GM18870 (cell line): ENCODE measurements at regions not wholly inside any gene's neighbourhood (a gene's known extent, or its start where the extent isn't known, plus 50 kb on each side); places are given as distances from the start of the nearest gene placed in this dataset.

Experiments used
- ATAC-seq: cut with Tn5 transposase; IDR thresholded peaks from one replicate; pipeline ENCODE4 v1.9.1; 2021; ENCODE audit warnings: moderate library complexity; ENCODE audit not compliant: unreplicated experiment

GRCh38 chrX:113539599-113540356 lies 699.1 kb upstream of the AMOT start:
- no peak for ATAC-seq

- no peak for ATAC-seq
Measured at GRCh38 chrX:113529426-113530013, 688.9 kb upstream of the AMOT start.

- peak; percentile 99 for ATAC-seq
Measured at GRCh38 chrX:113522814-113523213, 682.2 kb upstream of the AMOT start.

GRCh38 chrX:113514906-113515305 lies 674.3 kb upstream of the AMOT start:
- ATAC-seq, result no peak

GRCh38 chrX:113512700-113513395 lies 672.2 kb upstream of the AMOT start:
- ATAC-seq, result no peak

GRCh38 chrX:113510586-113510985 lies 670.0 kb upstream of the AMOT start:
- no peak for ATAC-seq

- ATAC-seq, result no peak
Measured at GRCh38 chrX:113492895-113493294, 652.3 kb upstream of the AMOT start.

- peak; percentile 77 for ATAC-seq
Measured at GRCh38 chrX:113473418-113473817, 632.8 kb upstream of the AMOT start.

GRCh38 chrX:113473015-113473414 lies 632.4 kb upstream of the AMOT start:
- peak; percentile 69 for ATAC-seq

GRCh38 chrX:113470166-113470565 lies 629.5 kb upstream of the AMOT start:
- ATAC-seq, result no peak

- no peak for ATAC-seq
Measured at GRCh38 chrX:113457719-113458118, 617.1 kb upstream of the AMOT start.

- ATAC-seq, result no peak
Measured at GRCh38 chrX:113455582-113455981, 615.0 kb upstream of the AMOT start.

- no peak for ATAC-seq
Measured at GRCh38 chrX:113429011-113429410, 588.4 kb upstream of the AMOT start.

GRCh38 chrX:113422323-113422722 lies 581.7 kb upstream of the AMOT start:
- ATAC-seq, result no peak

- ATAC-seq, result no peak
Measured at GRCh38 chrX:113421432-113421831, 580.8 kb upstream of the AMOT start.

GRCh38 chrX:113412106-113412505 lies 571.5 kb upstream of the AMOT start:
- ATAC-seq, result no peak

GRCh38 chrX:113408843-113409242 lies 568.2 kb upstream of the AMOT start:
- no peak for ATAC-seq

GRCh38 chrX:113400193-113400704 lies 559.6 kb upstream of the AMOT start:
- no peak for ATAC-seq

GRCh38 chrX:113399506-113400192 lies 559.0 kb upstream of the AMOT start:
- no peak for ATAC-seq

- no peak for ATAC-seq
Measured at GRCh38 chrX:113392355-113392754, 551.7 kb upstream of the AMOT start.

- ATAC-seq, result no peak
Measured at GRCh38 chrX:113391875-113392274, 551.2 kb upstream of the AMOT start.
